HepG2 (cell line): ENCODE measurements at regions not wholly inside any gene's neighbourhood (a gene's known extent, or its start where the extent isn't known, plus 50 kb on each side); places are given as distances from the start of the nearest gene placed in this dataset.

Experiments used
- ATAC-seq: fragments of 200-7000 bp; cut with Tn5 transposase; 3 replicates; pipeline ENCODE4 v1.9.1; 2020; ENCODE audit warnings: mild to moderate bottlenecking, moderate library complexity
- BruUV-seq: library from RNA; stranded (reverse); fragments of 400-500 nt; replicated peaks from 2 replicates; lab custom pipeline; 2021; lab: Mats Ljungman, UMichigan
- CTCF ChIA-PET: fragments of 300-600 bp; formaldehyde crosslinking; extraction: SDS; loops from one replicate; lab custom pipeline; 2021; ENCODE audit warnings: low total read pairs, inconsistent platforms, low intra/inter-chr PET ratio; lab: Yijun Ruan, JAX
- POLR2A ChIA-PET: fragments of 350-600 bp; sonication (Branson Sonifier 250); formaldehyde crosslinking; loops from one replicate; lab custom pipeline; 2020; ENCODE audit warnings: antibody characterized with exemption, inconsistent platforms; lab: Yijun Ruan, JAX
- DNase-seq: peaks from one replicate; pipeline ENCODE4 v3.0.0-alpha.2; 2015; ENCODE audit warnings: low spot score
- FAIRE-seq: peaks from 3 replicates; lab custom pipeline; 2011; peaks lifted over from hg19 to GRCh38; lab: Jason Lieb, UNC
- H2AFZ ChIP-seq: one replicate; pipeline ENCODE4 v1.6.1; 2011; ENCODE audit warnings: low read length, inconsistent platforms
- H3K27ac ChIP-seq: fragments of 300-600 bp; 3 replicates; pipeline ENCODE4 v1.8.0; 2011; ENCODE audit warnings: mixed run types, mild to moderate bottlenecking, mixed read lengths, low read length, inconsistent platforms; ENCODE audit not compliant: insufficient read depth; ENCODE audit errors: extremely low read length
- H3K27me3 ChIP-seq, 2 experiments: fragments of 200-600 bp in 1 of 2; 2 replicates in 1 of 2; 3 replicates in 1 of 2; pipeline versions ENCODE4 v1.6.0 to v1.8.0; 2011; ENCODE audit warnings: low read length in 2 of 2, mild to moderate bottlenecking in 2 of 2, moderate library complexity in 2 of 2, inconsistent platforms in 1 of 2; ENCODE audit not compliant: insufficient read depth in 2 of 2, control insufficient read depth in 1 of 2
- H3K36me3 ChIP-seq, 2 experiments: fragments of 200-600 bp in 1 of 2; replicated peaks in 1 of 2; 2 replicates in 1 of 2; 3 replicates in 1 of 2; pipeline versions ENCODE4 v1.5.1 to v1.8.0; 2011; ENCODE audit warnings: low read length in 2 of 2, inconsistent platforms in 1 of 2; ENCODE audit not compliant: insufficient read depth in 2 of 2, control insufficient read depth in 1 of 2
- H3K4me1 ChIP-seq: 2 replicates; pipeline ENCODE4 v1.5.1; 2012; ENCODE audit warnings: low read length, inconsistent platforms; ENCODE audit not compliant: insufficient read depth
- H3K4me2 ChIP-seq: 2 replicates; pipeline ENCODE4 v1.6.0; 2011; ENCODE audit warnings: low read depth, low read length, inconsistent platforms
- H3K4me3 ChIP-seq, 3 experiments: fragments of 200-600 bp in 1 of 3; sonication (generic), shearing (Covaris generic) in 1 of 3; replicated peaks in 1 of 3; 2 replicates each; pipeline ENCODE4 v1.5.1; 2011 to 2016; ENCODE audit warnings: low read length in 3 of 3, inconsistent platforms in 2 of 3, low read depth in 2 of 3, mild to moderate bottlenecking in 2 of 3, control low read depth in 1 of 3, mixed read lengths in 1 of 3; ENCODE audit not compliant: insufficient read depth in 1 of 3
- H3K79me2 ChIP-seq: one replicate; pipeline ENCODE4 v1.6.1; 2011; ENCODE audit warnings: low read length, inconsistent platforms; ENCODE audit not compliant: insufficient read depth
- H3K9ac ChIP-seq: 2 replicates; pipeline ENCODE4 v1.6.0; 2011; ENCODE audit warnings: mild to moderate bottlenecking, low read depth, low read length, inconsistent platforms; ENCODE audit not compliant: insufficient read depth
- H3K9me3 ChIP-seq: 2 replicates; pipeline ENCODE4 v1.5.1; 2012; ENCODE audit warnings: mild to moderate bottlenecking, low read length
- H4K20me1 ChIP-seq: 2 replicates; pipeline ENCODE4 v1.6.0; 2011; ENCODE audit warnings: inconsistent platforms, mild to moderate bottlenecking, low read length, moderate library complexity; ENCODE audit not compliant: insufficient read depth
- ARNT ChIP-seq: fragments of 450-650 bp; IDR thresholded peaks from 2 replicates; pipeline ENCODE4 v1.6.1; 2017
- FUBP1 ChIP-seq: sonication (generic); formaldehyde crosslinking; IDR thresholded peaks from 2 replicates; pipeline ENCODE4 v1.5.1; 2020; ENCODE audit warnings: missing genetic modification reagents, mild to moderate bottlenecking, borderline replicate concordance
- KMT2B ChIP-seq: IDR thresholded peaks from 2 replicates; pipeline ENCODE4 v1.6.1; 2016; ENCODE audit warnings: missing genetic modification reagents, missing compliant biosample characterization
- NCOR1 ChIP-seq: fragments of 200-600 bp; sonication (generic); IDR thresholded peaks from 2 replicates; pipeline ENCODE4 v1.7.0; 2017; ENCODE audit warnings: antibody characterized with exemption, low read length, borderline replicate concordance
- SNRNP70 ChIP-seq: fragments of 200-400 bp; formaldehyde crosslinking; IDR thresholded peaks from 2 replicates; pipeline ENCODE4 v1.6.1; 2017; ENCODE audit warnings: mild to moderate bottlenecking, low read depth, low read length, moderate library complexity
- THRA ChIP-seq: sonication (generic); formaldehyde crosslinking; IDR thresholded peaks from 2 replicates; pipeline ENCODE4 v1.4.0; 2020; ENCODE audit warnings: missing genetic modification reagents, borderline replicate concordance
- TRAFD1 ChIP-seq: sonication (generic); formaldehyde crosslinking; IDR thresholded peaks from 2 replicates; pipeline ENCODE4 v1.5.1; 2020; ENCODE audit warnings: missing genetic modification reagents, mild to moderate bottlenecking, borderline replicate concordance
- WIZ ChIP-seq: sonication (generic); formaldehyde crosslinking; IDR thresholded peaks from 2 replicates; pipeline ENCODE4 v1.5.1; 2020; ENCODE audit warnings: mild to moderate bottlenecking, missing genetic modification reagents
- ZNF224 ChIP-seq: sonication (generic); formaldehyde crosslinking; IDR thresholded peaks from 2 replicates; pipeline ENCODE4 v1.5.0; 2020; ENCODE audit warnings: mild to moderate bottlenecking, missing genetic modification reagents
- ZNF510 ChIP-seq: sonication (generic); formaldehyde crosslinking; IDR thresholded peaks from 2 replicates; pipeline ENCODE4 v1.4.0; 2020; ENCODE audit warnings: low read depth, mild to moderate bottlenecking, missing genetic modification reagents
- ZSCAN20 ChIP-seq: sonication (generic); formaldehyde crosslinking; IDR thresholded peaks from 2 replicates; pipeline ENCODE4 v1.4.0; 2020; ENCODE audit warnings: missing genetic modification reagents, mild to moderate bottlenecking, borderline replicate concordance
- WGBS: methylation state at CpG from one replicate; pipeline ENCODE4 v1.1.6; 2017; ENCODE audit warnings: low lambda C conversion rate; 5-methylcytosine and 5-hydroxymethylcytosine counted together
- in situ Hi-C: cut with HindIII; loops from 2 replicates; pipeline ENCODE4 v1.10.0; 2017; ENCODE audit warnings: low pct_unique_long_range_greater_than_20kb; ENCODE audit not compliant: extremely low pct_ligation_motif_present
- intact Hi-C: fragments of 100-400 bp; cut with micrococcal nuclease; formaldehyde crosslinking; loops from one replicate; pipeline ENCODE4 v1.10.0; 2022; ENCODE audit not compliant: unreplicated experiment
- TF ChIP-seq, protein P1 (sequence below): sonication (generic); formaldehyde crosslinking; IDR thresholded peaks from 2 replicates; pipeline ENCODE4 v1.5.1; 2020; ENCODE audit warnings: missing genetic modification reagents, mild to moderate bottlenecking, borderline replicate concordance

DNA sequence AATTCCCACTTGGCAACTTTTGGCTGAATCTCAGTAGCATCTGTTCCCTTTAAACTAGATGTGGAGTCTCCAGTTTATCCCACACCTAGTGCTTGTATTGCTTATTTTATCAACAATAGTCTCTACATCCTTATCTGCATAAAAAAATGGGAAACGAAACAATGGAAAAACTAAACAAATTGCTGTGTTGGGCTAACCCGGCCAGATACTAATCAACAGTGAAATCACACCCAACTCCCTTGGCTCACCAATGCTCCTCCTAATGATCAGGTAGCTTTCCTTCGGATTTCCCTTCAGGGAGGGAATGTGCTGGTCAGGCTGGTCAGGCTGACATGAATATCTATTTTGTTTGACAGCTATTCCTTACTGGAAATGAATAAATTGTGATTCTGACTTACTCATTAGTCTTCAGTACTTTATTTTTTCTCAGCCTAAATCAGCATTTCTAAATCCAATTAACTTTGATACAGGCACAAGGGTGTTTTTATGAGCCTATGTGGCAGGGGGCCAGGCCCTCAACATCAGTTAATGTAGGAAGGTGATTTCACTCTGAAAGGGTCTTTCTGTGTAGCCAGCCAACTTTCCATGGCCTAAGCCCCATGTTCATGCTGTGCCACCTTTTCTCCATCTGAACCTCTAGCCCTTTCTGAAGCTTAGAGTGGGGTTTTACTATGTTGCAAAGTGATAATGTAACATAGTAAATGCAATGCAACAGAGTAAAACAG, 170.5 kb upstream of the NPSR1 start:
- POLR2A ChIA-PET = no interaction called here
- WGBS = 95% methylated on average over 3 of the region's 3 CpGs
- no peak overlapping the region for H3K4me3 ChIP-seq
- H3K4me2 ChIP-seq = no peak overlapping the region
- no peak for ATAC-seq
- intact Hi-C loops (no loop called here), in situ Hi-C loops (no loop called here)
- H3K4me1 ChIP-seq = no peaks in the 10 kb centered on the region
- no peak overlapping the region for H3K9ac ChIP-seq
- no peaks in the 10 kb centered on the region for H4K20me1 ChIP-seq
- no peak overlapping the region for H3K27ac ChIP-seq
- TF ChIP-seq ARNT (no peak), SNRNP70 (no peak)
- DNase-seq = no peak
- no TSS peak for BruUV-seq
- FAIRE-seq = no peak
- H3K79me2 ChIP-seq = no peaks in the 10 kb centered on the region
- CTCF ChIA-PET = no interaction called here
- H3K9me3 ChIP-seq = no peaks in the 10 kb centered on the region
- no peaks in the 10 kb centered on the region for H3K27me3 ChIP-seq
- peaks cover 0 to 2% of the 10 kb centered on the region in 2 experiments; a peak in 1 of 5 replicates for H3K36me3 ChIP-seq
- H2AFZ ChIP-seq = no peak overlapping the region

GRCh38 chr7:34488766-34489165, 169.3 kb upstream of the NPSR1 start:
- Histone ChIP-seq H2AFZ (no peak overlapping the region), H3K79me2 (no peaks in the 10 kb centered on the region), H3K4me2 (no peak overlapping the region), H3K27ac (no peak overlapping the region), H3K27me3 (no peaks in the 10 kb centered on the region), H3K4me1 (no peaks in the 10 kb centered on the region), H3K4me3 (no peak overlapping the region), H3K9ac (no peak overlapping the region), H3K9me3 (no peaks in the 10 kb centered on the region), H4K20me1 (no peaks in the 10 kb centered on the region), H3K36me3 (peaks cover 0 to 2% of the 10 kb centered on the region in 2 experiments; a peak in 1 of 5 replicates)
- FAIRE-seq = no peak
- ChIA-PET POLR2A (interaction anchor here (0.6 kb wide), 1 partner anchor 38 kb away, joined by 3 read pairs; no protein-coding TSS in a partner anchor), CTCF (no interaction called here)
- in situ Hi-C loops (no loop called here), intact Hi-C loops (no loop called here)
- DNase-seq = no peak
- no TSS peak for BruUV-seq
- 96% methylated on average over 4 of the region's 4 CpGs for WGBS
- ATAC-seq = no peak
- no peak for TF ChIP-seq THRA (CRISPR knock-in tag)
- TF ChIP-seq KMT2B (CRISPR knock-in tag) = no peak
- no peak for TF ChIP-seq ZNF224
- no peak for TF ChIP-seq FUBP1
- TF ChIP-seq, protein P1, sequence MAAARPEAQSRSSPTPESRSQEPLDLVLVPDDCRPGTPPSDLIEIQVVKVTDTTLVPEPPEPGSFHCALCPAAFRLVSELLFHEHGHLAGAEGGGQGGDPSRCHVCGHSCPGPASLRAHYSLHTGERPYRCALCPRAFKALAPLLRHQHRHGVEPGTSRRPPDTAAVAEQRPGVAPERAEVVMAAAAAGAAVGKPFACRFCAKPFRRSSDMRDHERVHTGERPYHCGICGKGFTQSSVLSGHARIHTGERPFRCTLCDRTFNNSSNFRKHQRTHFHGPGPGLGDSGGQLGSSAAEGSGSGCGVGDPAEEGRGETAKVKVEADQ (CRISPR knock-in tag) = no peak
- TF ChIP-seq TRAFD1 (CRISPR knock-in tag) = no peak
- TF ChIP-seq ZNF510 (CRISPR knock-in tag) = no peak
- no peak for TF ChIP-seq WIZ (CRISPR knock-in tag)
- TF ChIP-seq NCOR1 = no peak
- TF ChIP-seq ZSCAN20 (CRISPR knock-in tag) = no peak
